Sigmoid colon (tissue), 6 donors: ENCODE measurements at regions not wholly inside any gene's neighbourhood (a gene's known extent, or its start where the extent isn't known, plus 50 kb on each side); places are given as distances from the start of the nearest gene placed in this dataset.

ENCODE experiments used
- DNase-seq: peaks from one replicate; pipeline ENCODE4 v3.0.0-alpha.2; 2019
- H3K27ac ChIP-seq, 4 donors: fragments of 200-600 bp; sonication (generic); one replicate each; pipeline ENCODE4 v1.5.1; 2016 to 2019; ENCODE audit warnings: mild to moderate bottlenecking in 1 of 4
- H3K27me3 ChIP-seq, 3 donors: fragments of 200-600 bp; sonication (generic); one replicate each; pipeline ENCODE4 v1.5.1; 2019; ENCODE audit warnings: mild to moderate bottlenecking in 1 of 3
- H3K36me3 ChIP-seq, 4 donors: fragments of 200-600 bp; sonication (generic); one replicate each; pipeline ENCODE4 v1.5.1; 2016 to 2019
- H3K4me1 ChIP-seq, 4 donors: fragments of 200-600 bp; sonication (generic); one replicate each; pipeline ENCODE4 v1.5.1; 2017 to 2019
- H3K4me3 ChIP-seq, 4 donors: fragments of 200-600 bp; sonication (generic); one replicate each; pipeline ENCODE4 v1.5.1; 2017 to 2019; ENCODE audit warnings: mild to moderate bottlenecking in 2 of 4, moderate library complexity in 1 of 4
- H3K9me3 ChIP-seq, 4 donors: fragments of 200-600 bp in 3 of 4; sonication (generic) in 3 of 4; one replicate each; pipeline versions ENCODE4 v1.5.1 to v1.6.1; 2013 to 2019
- EP300 ChIP-seq, 4 donors: sonication (generic); formaldehyde crosslinking; IDR thresholded peaks; one replicate each; pipeline ENCODE4 v1.6.1; 2017; ENCODE audit warnings: antibody characterized with exemption in 4 of 4
- POLR2A ChIP-seq, 2 donors: fragments of 450-650 bp; IDR thresholded peaks; one replicate each; pipeline ENCODE4 v1.6.1; 2016; ENCODE audit warnings: antibody characterized with exemption in 2 of 2, mild to moderate bottlenecking in 2 of 2, moderate library complexity in 2 of 2
- POLR2AphosphoS5 ChIP-seq, 4 donors: sonication (generic); formaldehyde crosslinking; IDR thresholded peaks; one replicate each; pipeline ENCODE4 v1.6.1; 2017; ENCODE audit warnings: antibody characterized with exemption in 4 of 4
- WGBS, 2 donors: extraction: QIAGEN DNeasy Blood & Tissue Kit; methylation state at CpG; one replicate each; pipeline ENCODE4 v1.1.7; 2013; 5-methylcytosine and 5-hydroxymethylcytosine counted together
- intact Hi-C: fragments of 100-400 bp; cut with DNase I; formaldehyde crosslinking; loops from one replicate; pipeline ENCODE4 v1.15.1; 2023
- TF ChIP-seq, protein P1 (sequence below), 4 experiments: fragments of 450-650 bp in 3 of 4; fragments of 200-600 bp in 1 of 4; IDR thresholded peaks; one replicate each; pipeline ENCODE4 v1.5.1; 2016 to 2019; ENCODE audit warnings: antibody characterized with exemption in 4 of 4, mild to moderate bottlenecking in 3 of 4, moderate library complexity in 2 of 4
- donor health status: healthy with polysubstance abuse.
- donor health status: healthy.

DNA sequence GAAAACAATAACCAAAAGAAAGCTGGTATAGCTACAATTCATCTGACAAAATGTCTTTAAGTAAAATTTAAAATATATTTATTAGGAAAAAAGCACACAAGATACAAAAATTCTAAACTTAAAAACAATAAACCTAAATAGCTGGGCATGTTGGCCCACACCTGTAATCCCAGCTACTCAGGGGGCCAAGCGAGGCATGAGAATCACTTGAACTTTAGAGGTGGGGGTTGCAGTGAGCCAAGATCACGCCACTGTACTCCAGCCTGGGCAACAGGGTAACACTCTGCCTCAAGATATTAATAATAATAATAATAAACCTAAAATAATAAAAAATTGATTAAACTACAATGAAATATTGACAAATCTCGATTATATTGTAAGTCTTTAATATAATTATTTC, 77.8 kb upstream of the PDK4 start:
- Histone ChIP-seq H3K9me3 (no peaks in the 10 kb centered on the region), H3K27ac (no peak overlapping the region), H3K4me3 (no peak overlapping the region), H3K36me3 (no peaks in the 10 kb centered on the region), H3K27me3 (no peaks in the 10 kb centered on the region), H3K4me1 (peaks cover 0 to 10% (median 0%) of the 10 kb centered on the region in 4 donors)
- TF ChIP-seq EP300 (IDR thresholded peaks at IDR 0.05) (no peak), POLR2AphosphoS5 (IDR thresholded peaks at IDR 0.05) (no peak), POLR2A (IDR thresholded peaks at IDR 0.05) (no peak)
- TF ChIP-seq, protein P1, sequence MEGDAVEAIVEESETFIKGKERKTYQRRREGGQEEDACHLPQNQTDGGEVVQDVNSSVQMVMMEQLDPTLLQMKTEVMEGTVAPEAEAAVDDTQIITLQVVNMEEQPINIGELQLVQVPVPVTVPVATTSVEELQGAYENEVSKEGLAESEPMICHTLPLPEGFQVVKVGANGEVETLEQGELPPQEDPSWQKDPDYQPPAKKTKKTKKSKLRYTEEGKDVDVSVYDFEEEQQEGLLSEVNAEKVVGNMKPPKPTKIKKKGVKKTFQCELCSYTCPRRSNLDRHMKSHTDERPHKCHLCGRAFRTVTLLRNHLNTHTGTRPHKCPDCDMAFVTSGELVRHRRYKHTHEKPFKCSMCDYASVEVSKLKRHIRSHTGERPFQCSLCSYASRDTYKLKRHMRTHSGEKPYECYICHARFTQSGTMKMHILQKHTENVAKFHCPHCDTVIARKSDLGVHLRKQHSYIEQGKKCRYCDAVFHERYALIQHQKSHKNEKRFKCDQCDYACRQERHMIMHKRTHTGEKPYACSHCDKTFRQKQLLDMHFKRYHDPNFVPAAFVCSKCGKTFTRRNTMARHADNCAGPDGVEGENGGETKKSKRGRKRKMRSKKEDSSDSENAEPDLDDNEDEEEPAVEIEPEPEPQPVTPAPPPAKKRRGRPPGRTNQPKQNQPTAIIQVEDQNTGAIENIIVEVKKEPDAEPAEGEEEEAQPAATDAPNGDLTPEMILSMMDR (IDR thresholded peaks at IDR 0.05) = no peak
- intact Hi-C loops = no loop called here
- WGBS, 2 donors = 86 to 90% methylated on average over 3 of the region's 3 CpGs
- DNase-seq = no peak

- H3K27ac ChIP-seq = no peak overlapping the region
Measured at GRCh38 chr7:95672434-95672833, 76.1 kb upstream of the PDK4 start.

GRCh38 chr7:95669513-95669912, 73.2 kb upstream of the PDK4 start:
- no peaks in the 10 kb centered on the region for H3K4me1 ChIP-seq
- no peaks in the 10 kb centered on the region for H3K27me3 ChIP-seq
- intact Hi-C loops = no loop called here
- H3K4me3 ChIP-seq = no peak overlapping the region
- no peaks in the 10 kb centered on the region for H3K36me3 ChIP-seq
- DNase-seq = no peak
- no peak overlapping the region for H3K27ac ChIP-seq
- no peaks in the 10 kb centered on the region for H3K9me3 ChIP-seq
- 73% methylated on average over 2 of the region's 2 CpGs for WGBS, 2 donors
- TF ChIP-seq, protein P1 (IDR thresholded peaks at IDR 0.05) = no peak
- TF ChIP-seq POLR2AphosphoS5 (IDR thresholded peaks at IDR 0.05) (no peak), EP300 (IDR thresholded peaks at IDR 0.05) (no peak), POLR2A (IDR thresholded peaks at IDR 0.05) (no peak)

More at GRCh38 chr7:95672434-95672833, 76.1 kb upstream of the PDK4 start:
- TF ChIP-seq POLR2A (IDR thresholded peaks at IDR 0.05) = no peak
- TF ChIP-seq, protein P1 (IDR thresholded peaks at IDR 0.05) = no peak
- TF ChIP-seq EP300 (IDR thresholded peaks at IDR 0.05) = no peak
- TF ChIP-seq POLR2AphosphoS5 (IDR thresholded peaks at IDR 0.05) = no peak
- Histone ChIP-seq H3K4me1 (peaks cover 0 to 8% (median 0%) of the 10 kb centered on the region in 4 donors), H3K36me3 (no peaks in the 10 kb centered on the region), H3K9me3 (no peaks in the 10 kb centered on the region), H3K4me3 (no peak overlapping the region), H3K27me3 (no peaks in the 10 kb centered on the region)
- WGBS, 2 donors = 90 to 92% methylated on average over 2 of the region's 2 CpGs
- no peak for DNase-seq
- intact Hi-C loops = no loop called here

DNA sequence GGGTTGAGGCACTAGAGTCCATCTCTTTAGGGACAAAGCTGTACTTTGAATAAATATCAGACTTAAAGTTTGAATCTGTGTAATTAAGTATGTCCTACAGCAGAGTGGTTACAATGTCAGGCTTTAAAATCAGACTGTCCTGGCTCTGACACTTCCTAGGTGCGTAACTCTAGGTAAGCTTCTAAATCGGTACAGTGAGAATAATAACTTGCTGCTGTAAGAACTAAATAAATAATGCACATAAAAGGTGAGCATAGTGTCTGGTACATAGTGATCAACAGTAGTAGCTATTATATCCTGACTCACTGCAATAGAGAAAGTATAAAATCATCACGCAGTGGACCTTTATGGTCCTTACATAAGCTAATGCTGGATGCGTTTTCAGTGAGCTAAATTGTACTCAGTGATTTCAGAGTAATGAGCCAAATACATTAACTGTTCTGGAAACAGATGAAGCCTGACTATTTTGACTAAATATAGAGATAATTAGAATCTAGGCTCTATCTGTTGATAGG, 72.2 kb upstream of the PDK4 start:
- DNase-seq = no peak
- intact Hi-C loops = no loop called here
- no peaks in the 10 kb centered on the region for H3K9me3 ChIP-seq
- 28 to 78% methylated on average over 4 of the region's 4 CpGs for WGBS, 2 donors
- no peaks in the 10 kb centered on the region for H3K36me3 ChIP-seq
- H3K4me3 ChIP-seq = no peak overlapping the region
- H3K27ac ChIP-seq = no peak overlapping the region
- TF ChIP-seq EP300 (IDR thresholded peaks at IDR 0.05) = no peak
- TF ChIP-seq, protein P1 (IDR thresholded peaks at IDR 0.05) = no peak
- TF ChIP-seq POLR2AphosphoS5 (IDR thresholded peaks at IDR 0.05) = no peak
- no peak for TF ChIP-seq POLR2A (IDR thresholded peaks at IDR 0.05)
- no peaks in the 10 kb centered on the region for H3K27me3 ChIP-seq
- H3K4me1 ChIP-seq = no peaks in the 10 kb centered on the region

- 79 to 96% methylated on average over 1 of the region's 1 CpG for WGBS, 2 donors
- H3K4me3 ChIP-seq = no peak overlapping the region
- H3K4me1 ChIP-seq = peaks cover 0 to 10% (median 5%) of the 10 kb centered on the region in 4 donors
- no peaks in the 10 kb centered on the region for H3K27me3 ChIP-seq
- DNase-seq = no peak
- no peak overlapping the region for H3K27ac ChIP-seq
- H3K9me3 ChIP-seq = no peaks in the 10 kb centered on the region
- intact Hi-C loops = no loop called here
- no peaks in the 10 kb centered on the region for H3K36me3 ChIP-seq
- TF ChIP-seq EP300 (IDR thresholded peaks at IDR 0.05) = no peak
Measured at GRCh38 chr7:95662987-95663386, 66.7 kb upstream of the PDK4 start.
